NCI-H2171 (cell line): ENCODE measurements at regions not wholly inside any gene's neighbourhood (a gene's known extent, or its start where the extent isn't known, plus 50 kb on each side); places are given as distances from the start of the nearest gene placed in this dataset.
"Not testable (repeated sequence)": the region's sequence is repeated elsewhere in the genome, so short reads cannot be mapped to it uniquely, and the experiment has no call there.

Experiments
- DNase-seq: peaks from one replicate; lab custom pipeline; 2025; lab: John Stamatoyannopoulos, UW

- DNase-seq: no peak
Measured at GRCh38 chr13:101003566-101003965, 329.0 kb upstream of the TMTC4 start.

- no peak for DNase-seq
Measured at GRCh38 chr13:100989392-100989791, 314.8 kb upstream of the TMTC4 start.

GRCh38 chr13:100988921-100989320 is 314.3 kb upstream of the TMTC4 start:
- no peak for DNase-seq

GRCh38 chr13:100987948-100988347 is 313.4 kb upstream of the TMTC4 start:
- no peak for DNase-seq

- no peak for DNase-seq
Measured at GRCh38 chr13:100986571-100986970, 312.0 kb upstream of the TMTC4 start.

GRCh38 chr13:100984085-100984705 is 309.6 kb upstream of the TMTC4 start:
- peak; percentile 5 for DNase-seq

- peak; percentile 52 for DNase-seq
Measured at GRCh38 chr13:100983111-100983510, 308.5 kb upstream of the TMTC4 start.

- no peak for DNase-seq
Measured at GRCh38 chr13:100980171-100980570, 305.6 kb upstream of the TMTC4 start.

GRCh38 chr13:100977841-100978240 is 303.2 kb upstream of the TMTC4 start:
- no peak for DNase-seq

GRCh38 chr13:100976993-100977392 is 302.4 kb upstream of the TMTC4 start:
- DNase-seq: no peak

- DNase-seq: not testable (repeated sequence)
Measured at GRCh38 chr13:100975666-100976065, 301.1 kb upstream of the TMTC4 start.

GRCh38 chr13:100962585-100962984 is 288.0 kb upstream of the TMTC4 start:
- peak; percentile 36 for DNase-seq

- no peak for DNase-seq
Measured at GRCh38 chr13:100961186-100961585, 286.6 kb upstream of the TMTC4 start.

- no peak for DNase-seq
Measured at GRCh38 chr13:100958831-100959230, 284.2 kb upstream of the TMTC4 start.

GRCh38 chr13:100957741-100958140 is 283.1 kb upstream of the TMTC4 start:
- DNase-seq: no peak

GRCh38 chr13:100954430-100955305 is 280.1 kb upstream of the TMTC4 start:
- peak; percentile 92 for DNase-seq

- peak; percentile 27 for DNase-seq
Measured at GRCh38 chr13:100951016-100951415, 276.4 kb upstream of the TMTC4 start.

- DNase-seq: peak; percentile 64
Measured at GRCh38 chr13:100948937-100949336, 274.3 kb upstream of the TMTC4 start.

GRCh38 chr13:100946588-100946987 is 272.0 kb upstream of the TMTC4 start:
- no peak for DNase-seq

GRCh38 chr13:100944791-100945345 is 270.3 kb upstream of the TMTC4 start:
- peak; percentile 24 for DNase-seq

GRCh38 chr13:100942742-100943141 is 268.1 kb upstream of the TMTC4 start:
- no peak for DNase-seq

- peak; percentile 46 for DNase-seq
Measured at GRCh38 chr13:100941377-100942368, 267.1 kb upstream of the TMTC4 start.
